WTC11 (cell line): ENCODE measurements at regions not wholly inside any gene's neighbourhood (a gene's known extent, or its start where the extent isn't known, plus 50 kb on each side); places are given as distances from the start of the nearest gene placed in this dataset.

Experiments used
- ATF1 ChIP-seq: sonication (generic); formaldehyde crosslinking; IDR thresholded peaks from 2 replicates; pipeline ENCODE4 v1.8.1; 2023; ENCODE audit warnings: mild to moderate bottlenecking, moderate library complexity, missing genetic modification reagents
- KAT7 ChIP-seq: sonication (generic); formaldehyde crosslinking; IDR thresholded peaks from 2 replicates; pipeline ENCODE4 v1.8.1; 2023; ENCODE audit warnings: missing genetic modification reagents, mild to moderate bottlenecking, borderline replicate concordance
- MYBL2 ChIP-seq: sonication (generic); formaldehyde crosslinking; IDR thresholded peaks from 2 replicates; pipeline ENCODE4 v1.8.1; 2023; ENCODE audit warnings: mild to moderate bottlenecking, moderate library complexity, missing genetic modification reagents
- NFATC4 ChIP-seq: fragments of 250-450 bp; sonication (Bioruptor Pico); IDR thresholded peaks from 2 replicates; pipeline ENCODE4 v1.9.0; 2021; ENCODE audit warnings: mild to moderate bottlenecking
- NFYB ChIP-seq: sonication (generic); formaldehyde crosslinking; conservative IDR thresholded peaks from 2 replicates; pipeline ENCODE4 v1.8.0; 2022; ENCODE audit warnings: low read depth, missing genetic modification reagents
- PRRX2 ChIP-seq: fragments of 250-450 bp; sonication (Bioruptor Pico); IDR thresholded peaks from 2 replicates; pipeline ENCODE4 v1.8.0; 2021; ENCODE audit warnings: mild to moderate bottlenecking
- ZNF671 ChIP-seq: fragments of 250-450 bp; sonication (Bioruptor Pico); IDR thresholded peaks from 2 replicates; pipeline ENCODE4 v1.8.0; 2021; ENCODE audit warnings: mild to moderate bottlenecking
- TF ChIP-seq, protein P1 (sequence below): sonication (generic); formaldehyde crosslinking; IDR thresholded peaks from 2 replicates; pipeline ENCODE4 v1.8.0; 2022; ENCODE audit warnings: missing genetic modification reagents
- TF ChIP-seq, protein P2 (sequence below): fragments of 250-450 bp; sonication (Bioruptor Pico); IDR thresholded peaks from 2 replicates; pipeline ENCODE4 v1.9.0; 2021; ENCODE audit warnings: mild to moderate bottlenecking, borderline replicate concordance
- TF ChIP-seq, protein P3 (sequence below): sonication (generic); formaldehyde crosslinking; IDR thresholded peaks from 2 replicates; pipeline ENCODE4 v1.8.1; 2022; ENCODE audit warnings: mild to moderate bottlenecking, missing genetic modification reagents, moderate library complexity, borderline replicate concordance
- TF ChIP-seq, protein P4 (sequence below): sonication (generic); formaldehyde crosslinking; IDR thresholded peaks from 2 replicates; pipeline ENCODE4 v1.8.0; 2023; ENCODE audit warnings: mild to moderate bottlenecking, missing genetic modification reagents
- TF ChIP-seq, protein P5 (sequence below): fragments of 250-450 bp; sonication (Bioruptor Pico); IDR thresholded peaks from 2 replicates; pipeline ENCODE4 v1.9.0; 2021; ENCODE audit warnings: mild to moderate bottlenecking
- TF ChIP-seq, protein P6 (sequence below): fragments of 200-600 bp; IDR thresholded peaks from 2 replicates; pipeline ENCODE4 v1.8.0; 2022; ENCODE audit warnings: antibody characterized with exemption
- TF ChIP-seq, protein P7 (sequence below): sonication (generic); formaldehyde crosslinking; IDR thresholded peaks from 2 replicates; pipeline ENCODE4 v1.8.1; 2022; ENCODE audit warnings: mild to moderate bottlenecking, moderate library complexity, missing genetic modification reagents

DNA sequence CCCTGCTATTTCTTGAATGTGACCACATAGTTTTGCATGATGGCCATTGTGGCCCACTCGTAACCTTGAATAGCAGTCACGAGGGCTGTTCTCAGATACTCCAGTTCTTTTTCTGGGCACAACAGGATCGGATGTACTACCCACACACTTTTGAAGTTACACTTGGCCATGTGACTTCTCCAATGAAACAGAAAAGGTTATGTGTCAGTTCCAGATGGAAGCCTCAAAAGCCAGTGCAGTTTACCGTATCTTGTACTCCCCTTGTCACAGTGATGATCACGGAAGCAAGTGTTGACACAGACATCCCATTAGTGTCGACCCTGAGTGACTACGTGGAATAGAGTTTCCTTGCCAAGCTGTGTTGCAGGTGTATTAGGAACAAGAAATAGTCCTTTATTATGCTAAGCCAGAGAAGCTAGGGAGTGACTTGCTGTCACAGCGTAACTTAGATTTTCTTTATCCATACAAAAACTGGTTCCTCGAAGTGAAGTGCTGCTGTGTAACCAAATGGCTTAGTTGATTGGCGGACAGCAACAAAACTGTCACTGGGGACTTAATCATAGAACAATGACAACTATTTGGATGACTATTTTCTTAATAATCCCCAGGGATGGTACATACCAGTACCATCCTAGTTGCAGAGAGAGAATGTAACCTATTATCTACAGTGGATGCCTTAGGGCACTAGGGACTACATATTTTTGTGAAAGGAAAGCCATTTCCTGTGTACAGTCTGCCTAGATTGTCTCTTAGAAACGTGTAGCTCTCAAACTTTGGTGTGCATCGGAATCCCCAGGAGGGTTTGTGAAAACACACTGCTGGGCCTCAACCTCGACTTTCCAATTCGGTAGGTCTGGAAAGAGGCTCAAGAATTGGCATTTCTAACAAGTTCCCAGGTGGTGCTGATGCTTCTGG, 90.1 kb upstream of the DMRT1 start (continued):
- TF ChIP-seq, protein P1, sequence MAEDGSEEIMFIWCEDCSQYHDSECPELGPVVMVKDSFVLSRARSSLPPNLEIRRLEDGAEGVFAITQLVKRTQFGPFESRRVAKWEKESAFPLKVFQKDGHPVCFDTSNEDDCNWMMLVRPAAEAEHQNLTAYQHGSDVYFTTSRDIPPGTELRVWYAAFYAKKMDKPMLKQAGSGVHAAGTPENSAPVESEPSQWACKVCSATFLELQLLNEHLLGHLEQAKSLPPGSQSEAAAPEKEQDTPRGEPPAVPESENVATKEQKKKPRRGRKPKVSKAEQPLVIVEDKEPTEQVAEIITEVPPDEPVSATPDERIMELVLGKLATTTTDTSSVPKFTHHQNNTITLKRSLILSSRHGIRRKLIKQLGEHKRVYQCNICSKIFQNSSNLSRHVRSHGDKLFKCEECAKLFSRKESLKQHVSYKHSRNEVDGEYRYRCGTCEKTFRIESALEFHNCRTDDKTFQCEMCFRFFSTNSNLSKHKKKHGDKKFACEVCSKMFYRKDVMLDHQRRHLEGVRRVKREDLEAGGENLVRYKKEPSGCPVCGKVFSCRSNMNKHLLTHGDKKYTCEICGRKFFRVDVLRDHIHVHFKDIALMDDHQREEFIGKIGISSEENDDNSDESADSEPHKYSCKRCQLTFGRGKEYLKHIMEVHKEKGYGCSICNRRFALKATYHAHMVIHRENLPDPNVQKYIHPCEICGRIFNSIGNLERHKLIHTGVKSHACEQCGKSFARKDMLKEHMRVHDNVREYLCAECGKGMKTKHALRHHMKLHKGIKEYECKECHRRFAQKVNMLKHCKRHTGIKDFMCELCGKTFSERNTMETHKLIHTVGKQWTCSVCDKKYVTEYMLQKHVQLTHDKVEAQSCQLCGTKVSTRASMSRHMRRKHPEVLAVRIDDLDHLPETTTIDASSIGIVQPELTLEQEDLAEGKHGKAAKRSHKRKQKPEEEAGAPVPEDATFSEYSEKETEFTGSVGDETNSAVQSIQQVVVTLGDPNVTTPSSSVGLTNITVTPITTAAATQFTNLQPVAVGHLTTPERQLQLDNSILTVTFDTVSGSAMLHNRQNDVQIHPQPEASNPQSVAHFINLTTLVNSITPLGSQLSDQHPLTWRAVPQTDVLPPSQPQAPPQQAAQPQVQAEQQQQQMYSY (CRISPR knock-in tag) = no peak
- TF ChIP-seq, protein P2, sequence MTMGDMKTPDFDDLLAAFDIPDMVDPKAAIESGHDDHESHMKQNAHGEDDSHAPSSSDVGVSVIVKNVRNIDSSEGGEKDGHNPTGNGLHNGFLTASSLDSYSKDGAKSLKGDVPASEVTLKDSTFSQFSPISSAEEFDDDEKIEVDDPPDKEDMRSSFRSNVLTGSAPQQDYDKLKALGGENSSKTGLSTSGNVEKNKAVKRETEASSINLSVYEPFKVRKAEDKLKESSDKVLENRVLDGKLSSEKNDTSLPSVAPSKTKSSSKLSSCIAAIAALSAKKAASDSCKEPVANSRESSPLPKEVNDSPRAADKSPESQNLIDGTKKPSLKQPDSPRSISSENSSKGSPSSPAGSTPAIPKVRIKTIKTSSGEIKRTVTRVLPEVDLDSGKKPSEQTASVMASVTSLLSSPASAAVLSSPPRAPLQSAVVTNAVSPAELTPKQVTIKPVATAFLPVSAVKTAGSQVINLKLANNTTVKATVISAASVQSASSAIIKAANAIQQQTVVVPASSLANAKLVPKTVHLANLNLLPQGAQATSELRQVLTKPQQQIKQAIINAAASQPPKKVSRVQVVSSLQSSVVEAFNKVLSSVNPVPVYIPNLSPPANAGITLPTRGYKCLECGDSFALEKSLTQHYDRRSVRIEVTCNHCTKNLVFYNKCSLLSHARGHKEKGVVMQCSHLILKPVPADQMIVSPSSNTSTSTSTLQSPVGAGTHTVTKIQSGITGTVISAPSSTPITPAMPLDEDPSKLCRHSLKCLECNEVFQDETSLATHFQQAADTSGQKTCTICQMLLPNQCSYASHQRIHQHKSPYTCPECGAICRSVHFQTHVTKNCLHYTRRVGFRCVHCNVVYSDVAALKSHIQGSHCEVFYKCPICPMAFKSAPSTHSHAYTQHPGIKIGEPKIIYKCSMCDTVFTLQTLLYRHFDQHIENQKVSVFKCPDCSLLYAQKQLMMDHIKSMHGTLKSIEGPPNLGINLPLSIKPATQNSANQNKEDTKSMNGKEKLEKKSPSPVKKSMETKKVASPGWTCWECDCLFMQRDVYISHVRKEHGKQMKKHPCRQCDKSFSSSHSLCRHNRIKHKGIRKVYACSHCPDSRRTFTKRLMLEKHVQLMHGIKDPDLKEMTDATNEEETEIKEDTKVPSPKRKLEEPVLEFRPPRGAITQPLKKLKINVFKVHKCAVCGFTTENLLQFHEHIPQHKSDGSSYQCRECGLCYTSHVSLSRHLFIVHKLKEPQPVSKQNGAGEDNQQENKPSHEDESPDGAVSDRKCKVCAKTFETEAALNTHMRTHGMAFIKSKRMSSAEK (CRISPR knock-in tag) = no peak
- TF ChIP-seq, protein P3, sequence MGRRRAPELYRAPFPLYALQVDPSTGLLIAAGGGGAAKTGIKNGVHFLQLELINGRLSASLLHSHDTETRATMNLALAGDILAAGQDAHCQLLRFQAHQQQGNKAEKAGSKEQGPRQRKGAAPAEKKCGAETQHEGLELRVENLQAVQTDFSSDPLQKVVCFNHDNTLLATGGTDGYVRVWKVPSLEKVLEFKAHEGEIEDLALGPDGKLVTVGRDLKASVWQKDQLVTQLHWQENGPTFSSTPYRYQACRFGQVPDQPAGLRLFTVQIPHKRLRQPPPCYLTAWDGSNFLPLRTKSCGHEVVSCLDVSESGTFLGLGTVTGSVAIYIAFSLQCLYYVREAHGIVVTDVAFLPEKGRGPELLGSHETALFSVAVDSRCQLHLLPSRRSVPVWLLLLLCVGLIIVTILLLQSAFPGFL = no peak
- TF ChIP-seq ZNF671 (no peak), ATF1 (CRISPR knock-in tag) (no peak), MYBL2 (no peak), PRRX2 (CRISPR knock-in tag) (no peak), NFATC4 (no peak), KAT7 (CRISPR knock-in tag) (no peak), NFYB (CRISPR knock-in tag) (no peak)
- TF ChIP-seq, protein P4, sequence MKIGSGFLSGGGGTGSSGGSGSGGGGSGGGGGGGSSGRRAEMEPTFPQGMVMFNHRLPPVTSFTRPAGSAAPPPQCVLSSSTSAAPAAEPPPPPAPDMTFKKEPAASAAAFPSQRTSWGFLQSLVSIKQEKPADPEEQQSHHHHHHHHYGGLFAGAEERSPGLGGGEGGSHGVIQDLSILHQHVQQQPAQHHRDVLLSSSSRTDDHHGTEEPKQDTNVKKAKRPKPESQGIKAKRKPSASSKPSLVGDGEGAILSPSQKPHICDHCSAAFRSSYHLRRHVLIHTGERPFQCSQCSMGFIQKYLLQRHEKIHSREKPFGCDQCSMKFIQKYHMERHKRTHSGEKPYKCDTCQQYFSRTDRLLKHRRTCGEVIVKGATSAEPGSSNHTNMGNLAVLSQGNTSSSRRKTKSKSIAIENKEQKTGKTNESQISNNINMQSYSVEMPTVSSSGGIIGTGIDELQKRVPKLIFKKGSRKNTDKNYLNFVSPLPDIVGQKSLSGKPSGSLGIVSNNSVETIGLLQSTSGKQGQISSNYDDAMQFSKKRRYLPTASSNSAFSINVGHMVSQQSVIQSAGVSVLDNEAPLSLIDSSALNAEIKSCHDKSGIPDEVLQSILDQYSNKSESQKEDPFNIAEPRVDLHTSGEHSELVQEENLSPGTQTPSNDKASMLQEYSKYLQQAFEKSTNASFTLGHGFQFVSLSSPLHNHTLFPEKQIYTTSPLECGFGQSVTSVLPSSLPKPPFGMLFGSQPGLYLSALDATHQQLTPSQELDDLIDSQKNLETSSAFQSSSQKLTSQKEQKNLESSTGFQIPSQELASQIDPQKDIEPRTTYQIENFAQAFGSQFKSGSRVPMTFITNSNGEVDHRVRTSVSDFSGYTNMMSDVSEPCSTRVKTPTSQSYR (CRISPR knock-in tag) = no peak
- TF ChIP-seq, protein P5, sequence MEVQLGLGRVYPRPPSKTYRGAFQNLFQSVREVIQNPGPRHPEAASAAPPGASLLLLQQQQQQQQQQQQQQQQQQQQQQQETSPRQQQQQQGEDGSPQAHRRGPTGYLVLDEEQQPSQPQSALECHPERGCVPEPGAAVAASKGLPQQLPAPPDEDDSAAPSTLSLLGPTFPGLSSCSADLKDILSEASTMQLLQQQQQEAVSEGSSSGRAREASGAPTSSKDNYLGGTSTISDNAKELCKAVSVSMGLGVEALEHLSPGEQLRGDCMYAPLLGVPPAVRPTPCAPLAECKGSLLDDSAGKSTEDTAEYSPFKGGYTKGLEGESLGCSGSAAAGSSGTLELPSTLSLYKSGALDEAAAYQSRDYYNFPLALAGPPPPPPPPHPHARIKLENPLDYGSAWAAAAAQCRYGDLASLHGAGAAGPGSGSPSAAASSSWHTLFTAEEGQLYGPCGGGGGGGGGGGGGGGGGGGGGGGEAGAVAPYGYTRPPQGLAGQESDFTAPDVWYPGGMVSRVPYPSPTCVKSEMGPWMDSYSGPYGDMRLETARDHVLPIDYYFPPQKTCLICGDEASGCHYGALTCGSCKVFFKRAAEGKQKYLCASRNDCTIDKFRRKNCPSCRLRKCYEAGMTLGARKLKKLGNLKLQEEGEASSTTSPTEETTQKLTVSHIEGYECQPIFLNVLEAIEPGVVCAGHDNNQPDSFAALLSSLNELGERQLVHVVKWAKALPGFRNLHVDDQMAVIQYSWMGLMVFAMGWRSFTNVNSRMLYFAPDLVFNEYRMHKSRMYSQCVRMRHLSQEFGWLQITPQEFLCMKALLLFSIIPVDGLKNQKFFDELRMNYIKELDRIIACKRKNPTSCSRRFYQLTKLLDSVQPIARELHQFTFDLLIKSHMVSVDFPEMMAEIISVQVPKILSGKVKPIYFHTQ (CRISPR knock-in tag) = no peak
- TF ChIP-seq, protein P6, sequence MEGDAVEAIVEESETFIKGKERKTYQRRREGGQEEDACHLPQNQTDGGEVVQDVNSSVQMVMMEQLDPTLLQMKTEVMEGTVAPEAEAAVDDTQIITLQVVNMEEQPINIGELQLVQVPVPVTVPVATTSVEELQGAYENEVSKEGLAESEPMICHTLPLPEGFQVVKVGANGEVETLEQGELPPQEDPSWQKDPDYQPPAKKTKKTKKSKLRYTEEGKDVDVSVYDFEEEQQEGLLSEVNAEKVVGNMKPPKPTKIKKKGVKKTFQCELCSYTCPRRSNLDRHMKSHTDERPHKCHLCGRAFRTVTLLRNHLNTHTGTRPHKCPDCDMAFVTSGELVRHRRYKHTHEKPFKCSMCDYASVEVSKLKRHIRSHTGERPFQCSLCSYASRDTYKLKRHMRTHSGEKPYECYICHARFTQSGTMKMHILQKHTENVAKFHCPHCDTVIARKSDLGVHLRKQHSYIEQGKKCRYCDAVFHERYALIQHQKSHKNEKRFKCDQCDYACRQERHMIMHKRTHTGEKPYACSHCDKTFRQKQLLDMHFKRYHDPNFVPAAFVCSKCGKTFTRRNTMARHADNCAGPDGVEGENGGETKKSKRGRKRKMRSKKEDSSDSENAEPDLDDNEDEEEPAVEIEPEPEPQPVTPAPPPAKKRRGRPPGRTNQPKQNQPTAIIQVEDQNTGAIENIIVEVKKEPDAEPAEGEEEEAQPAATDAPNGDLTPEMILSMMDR = no peak
- TF ChIP-seq, protein P7, sequence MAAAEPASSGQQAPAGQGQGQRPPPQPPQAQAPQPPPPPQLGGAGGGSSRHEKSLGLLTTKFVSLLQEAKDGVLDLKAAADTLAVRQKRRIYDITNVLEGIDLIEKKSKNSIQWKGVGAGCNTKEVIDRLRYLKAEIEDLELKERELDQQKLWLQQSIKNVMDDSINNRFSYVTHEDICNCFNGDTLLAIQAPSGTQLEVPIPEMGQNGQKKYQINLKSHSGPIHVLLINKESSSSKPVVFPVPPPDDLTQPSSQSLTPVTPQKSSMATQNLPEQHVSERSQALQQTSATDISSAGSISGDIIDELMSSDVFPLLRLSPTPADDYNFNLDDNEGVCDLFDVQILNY (CRISPR knock-in tag) = no peak
